ENCODE measurements at regions not wholly inside any gene's neighbourhood (a gene's known extent, or its start where the extent isn't known, plus 50 kb on each side); places are given as distances from the start of the nearest gene placed in this dataset.

DNA sequence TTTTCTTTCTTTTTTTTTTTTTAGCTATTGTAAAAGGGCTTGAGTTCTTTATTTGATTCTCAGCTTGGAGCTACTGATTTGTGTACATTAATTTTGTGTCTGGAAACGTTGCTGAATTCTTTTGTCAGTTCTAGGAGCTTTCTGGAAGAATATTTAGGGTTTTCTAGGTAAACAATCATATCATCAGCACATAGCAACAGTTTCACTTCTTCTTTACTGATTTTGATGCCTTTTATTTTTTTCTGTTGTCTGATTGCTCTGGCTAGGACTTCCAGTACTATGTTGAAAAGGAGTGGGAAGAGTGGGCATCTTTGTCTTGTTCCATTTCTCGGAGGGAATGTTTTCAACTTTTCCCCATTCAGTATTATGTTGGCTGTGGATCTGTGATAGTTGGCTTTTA lies 292.2 kb downstream of the GABRG1 start:
- TF ChIP-seq, protein P1, sequence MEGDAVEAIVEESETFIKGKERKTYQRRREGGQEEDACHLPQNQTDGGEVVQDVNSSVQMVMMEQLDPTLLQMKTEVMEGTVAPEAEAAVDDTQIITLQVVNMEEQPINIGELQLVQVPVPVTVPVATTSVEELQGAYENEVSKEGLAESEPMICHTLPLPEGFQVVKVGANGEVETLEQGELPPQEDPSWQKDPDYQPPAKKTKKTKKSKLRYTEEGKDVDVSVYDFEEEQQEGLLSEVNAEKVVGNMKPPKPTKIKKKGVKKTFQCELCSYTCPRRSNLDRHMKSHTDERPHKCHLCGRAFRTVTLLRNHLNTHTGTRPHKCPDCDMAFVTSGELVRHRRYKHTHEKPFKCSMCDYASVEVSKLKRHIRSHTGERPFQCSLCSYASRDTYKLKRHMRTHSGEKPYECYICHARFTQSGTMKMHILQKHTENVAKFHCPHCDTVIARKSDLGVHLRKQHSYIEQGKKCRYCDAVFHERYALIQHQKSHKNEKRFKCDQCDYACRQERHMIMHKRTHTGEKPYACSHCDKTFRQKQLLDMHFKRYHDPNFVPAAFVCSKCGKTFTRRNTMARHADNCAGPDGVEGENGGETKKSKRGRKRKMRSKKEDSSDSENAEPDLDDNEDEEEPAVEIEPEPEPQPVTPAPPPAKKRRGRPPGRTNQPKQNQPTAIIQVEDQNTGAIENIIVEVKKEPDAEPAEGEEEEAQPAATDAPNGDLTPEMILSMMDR (IDR thresholded peaks at IDR 0.05) = no peak
- TF ChIP-seq POLR2A (IDR thresholded peaks at IDR 0.05) = no peak

Measured in right lobe of liver (tissue), 4 donors.